ENCODE measurements at regions not wholly inside any gene's neighbourhood (a gene's known extent, or its start where the extent isn't known, plus 50 kb on each side); places are given as distances from the start of the nearest gene placed in this dataset.
"Not testable (repeated sequence)": the region's sequence is repeated elsewhere in the genome, so short reads cannot be mapped to it uniquely, and the experiment has no call there.

DNA sequence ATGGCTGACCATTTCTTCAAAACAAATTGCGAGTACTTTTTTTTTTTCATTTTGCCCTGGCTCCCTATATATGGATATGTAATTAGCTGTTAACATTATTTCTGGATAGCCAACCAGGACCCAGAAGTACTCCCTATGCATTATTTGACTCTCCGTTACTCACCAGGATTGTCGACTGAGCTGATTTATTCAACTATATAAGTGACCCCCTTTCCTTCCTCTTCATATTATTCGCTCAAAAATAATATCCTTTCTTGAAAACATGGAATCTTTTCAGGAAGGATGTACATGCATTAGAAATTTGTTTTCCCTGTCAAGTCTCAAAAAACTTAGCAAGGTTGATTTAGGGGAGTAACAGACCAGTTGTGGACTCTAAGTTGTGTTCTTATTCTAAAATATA is 114.1 kb upstream of the KLHL4 start:
- Histone ChIP-seq H3K27me3 (peaks cover 0 to 3% (median 0%) of the 10 kb centered on the region in 9 donors), H3K4me3 (no peak overlapping the region), H3K4me1 (no peaks in the 10 kb centered on the region), H3K27ac (no peak overlapping the region), H3K9me3 (no peaks in the 10 kb centered on the region), H3K36me3 (no peaks in the 10 kb centered on the region)
- intact Hi-C loops (cut with DNase I), result no loop called here
- TF ChIP-seq, protein P1, sequence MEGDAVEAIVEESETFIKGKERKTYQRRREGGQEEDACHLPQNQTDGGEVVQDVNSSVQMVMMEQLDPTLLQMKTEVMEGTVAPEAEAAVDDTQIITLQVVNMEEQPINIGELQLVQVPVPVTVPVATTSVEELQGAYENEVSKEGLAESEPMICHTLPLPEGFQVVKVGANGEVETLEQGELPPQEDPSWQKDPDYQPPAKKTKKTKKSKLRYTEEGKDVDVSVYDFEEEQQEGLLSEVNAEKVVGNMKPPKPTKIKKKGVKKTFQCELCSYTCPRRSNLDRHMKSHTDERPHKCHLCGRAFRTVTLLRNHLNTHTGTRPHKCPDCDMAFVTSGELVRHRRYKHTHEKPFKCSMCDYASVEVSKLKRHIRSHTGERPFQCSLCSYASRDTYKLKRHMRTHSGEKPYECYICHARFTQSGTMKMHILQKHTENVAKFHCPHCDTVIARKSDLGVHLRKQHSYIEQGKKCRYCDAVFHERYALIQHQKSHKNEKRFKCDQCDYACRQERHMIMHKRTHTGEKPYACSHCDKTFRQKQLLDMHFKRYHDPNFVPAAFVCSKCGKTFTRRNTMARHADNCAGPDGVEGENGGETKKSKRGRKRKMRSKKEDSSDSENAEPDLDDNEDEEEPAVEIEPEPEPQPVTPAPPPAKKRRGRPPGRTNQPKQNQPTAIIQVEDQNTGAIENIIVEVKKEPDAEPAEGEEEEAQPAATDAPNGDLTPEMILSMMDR (IDR thresholded peaks at IDR 0.05), result no peak
- TF ChIP-seq POLR2A (IDR thresholded peaks at IDR 0.05), result no peak
- WGBS, 4 donors, result 66 to 68% (median 67%) methylated on average over 4 of the region's 4 CpGs
- ATAC-seq (no peak), DNase-seq (no peak)

- Histone ChIP-seq H3K4me3 (no peak overlapping the region), H3K27me3 (peaks cover 0 to 2% (median 0%) of the 10 kb centered on the region in 9 donors), H3K36me3 (no peaks in the 10 kb centered on the region), H3K9me3 (no peaks in the 10 kb centered on the region), H3K4me1 (peaks cover 0 to 2% (median 0%) of the 10 kb centered on the region in 12 donors), H3K27ac (no peak overlapping the region)
- ATAC-seq (peak in 3 of 4 donors; percentile 65 to 88 (median 75)), DNase-seq (peak; percentile 18 to 52 (median 43))
- 37 to 43% (median 37%) methylated on average over 7 of the region's 7 CpGs for WGBS, 4 donors
- intact Hi-C loops (cut with DNase I), result no loop called here
- no peak for TF ChIP-seq POLR2A (IDR thresholded peaks at IDR 0.05)
- TF ChIP-seq, protein P1 (IDR thresholded peaks at IDR 0.05), result no peak
Measured at GRCh38 chrX:87409113-87409841, 108.3 kb upstream of the KLHL4 start.

- Histone ChIP-seq H3K4me1 (no peaks in the 10 kb centered on the region), H3K4me3 (no peak overlapping the region), H3K27ac (no peak overlapping the region), H3K9me3 (peaks cover 0 to 3% (median 0%) of the 10 kb centered on the region in 12 donors), H3K27me3 (no peaks in the 10 kb centered on the region), H3K36me3 (no peaks in the 10 kb centered on the region)
- ATAC-seq (no peak), DNase-seq (no peak)
- TF ChIP-seq, protein P1 (IDR thresholded peaks at IDR 0.05), result no peak
- TF ChIP-seq POLR2A (IDR thresholded peaks at IDR 0.05), result no peak
- intact Hi-C loops (cut with DNase I), result no loop called here
- WGBS, 4 donors, result 50 to 84% (median 69%) methylated on average over 3 of the region's 3 CpGs
Measured at GRCh38 chrX:87425618-87426017, 92.0 kb upstream of the KLHL4 start.

DNA sequence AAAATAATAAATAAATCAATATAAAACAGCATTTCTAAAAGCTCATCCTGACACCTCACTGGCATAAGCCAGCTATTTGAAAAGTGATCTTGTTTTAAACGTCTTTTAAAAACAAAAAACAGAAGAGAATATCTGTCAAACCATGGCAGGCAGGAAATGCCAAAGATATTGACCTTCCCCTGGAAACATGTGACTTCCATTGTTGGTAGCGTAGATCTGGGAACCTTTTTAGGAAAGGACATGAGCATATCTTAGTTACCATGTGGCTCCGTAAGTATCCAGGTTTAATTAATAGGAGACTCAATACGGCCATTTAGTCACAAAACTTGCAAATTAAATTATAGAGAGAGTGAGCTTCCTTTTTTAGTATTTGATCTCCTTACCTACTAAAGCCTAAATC is 83.0 kb upstream of the KLHL4 start:
- H3K27ac ChIP-seq, result no peak overlapping the region
- no peaks in the 10 kb centered on the region for H3K36me3 ChIP-seq
- no peak for DNase-seq
- H3K4me3 ChIP-seq, result no peak overlapping the region
- H3K27me3 ChIP-seq, result no peaks in the 10 kb centered on the region
- intact Hi-C loops (cut with DNase I), result no loop called here
- peaks cover 0 to 5% (median 0%) of the 10 kb centered on the region in 12 donors for H3K9me3 ChIP-seq
- no peak for ATAC-seq
- no peaks in the 10 kb centered on the region for H3K4me1 ChIP-seq
- no peak for TF ChIP-seq POLR2A (IDR thresholded peaks at IDR 0.05)
- TF ChIP-seq, protein P1 (IDR thresholded peaks at IDR 0.05), result no peak
- WGBS, 4 donors, result 44 to 57% (median 53%) methylated on average over 4 of the region's 4 CpGs

DNA sequence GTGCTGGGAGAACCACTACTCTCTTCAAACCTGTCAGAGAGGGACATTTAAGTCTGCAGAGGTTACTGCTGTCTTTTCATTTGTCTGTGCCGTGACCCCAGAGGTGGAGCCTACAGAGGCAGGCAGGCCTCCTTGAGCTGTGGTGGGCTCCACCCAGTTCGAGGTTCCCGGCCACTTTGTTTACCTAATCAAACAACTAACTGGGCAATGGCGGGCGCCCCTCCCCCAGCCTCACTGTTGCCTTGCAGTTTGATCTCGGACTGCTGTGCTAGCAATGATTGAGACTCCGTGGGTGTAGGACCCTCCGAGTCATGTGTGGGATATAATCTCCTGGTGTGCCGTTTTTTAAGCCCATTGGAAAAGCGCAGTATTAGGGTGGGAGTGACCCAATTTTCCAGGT is 69.0 kb upstream of the KLHL4 start:
- ATAC-seq; H3K4me3 ChIP-seq; H3K4me1 ChIP-seq; H3K27me3 ChIP-seq; H3K36me3 ChIP-seq; H3K27ac ChIP-seq; intact Hi-C loops (cut with DNase I); H3K9me3 ChIP-seq; DNase-seq: not testable (repeated sequence)
- WGBS, 4 donors, result 83 to 97% (median 87%) methylated on average over 9 to 10 of the region's 10 CpGs

- WGBS, 4 donors, result 83 to 90% (median 83%) methylated on average over 14 to 21 of the region's 23 CpGs
Measured at GRCh38 chrX:87465757-87466156, 51.8 kb upstream of the KLHL4 start.

More at GRCh38 chrX:87465757-87466156, 51.8 kb upstream of the KLHL4 start:
- H3K4me1 ChIP-seq; intact Hi-C loops (cut with DNase I); H3K36me3 ChIP-seq; H3K27me3 ChIP-seq; DNase-seq; ATAC-seq; H3K4me3 ChIP-seq; H3K27ac ChIP-seq: not testable (repeated sequence)
- H3K9me3 ChIP-seq, result peaks cover 0 to 11% (median 0%) of the 10 kb centered on the region in 12 donors
